ENCODE measurements at regions not wholly inside any gene's neighbourhood (a gene's known extent, or its start where the extent isn't known, plus 50 kb on each side); places are given as distances from the start of the nearest gene placed in this dataset.

- DNase-seq: no peak
- Histone ChIP-seq H3K27me3 (ENCODE audit: low read length) (no peaks in the 10 kb centered on the region), H3K9ac (ENCODE audit: low read length) (no peak overlapping the region), H3K4me3 (ENCODE audit: low read length) (no peak overlapping the region), H3K79me2 (ENCODE audit: low read length) (no peaks in the 10 kb centered on the region), H4K20me1 (ENCODE audit: insufficient read depth, low read depth, low read length) (no peaks in the 10 kb centered on the region), H3K9me3 (ENCODE audit: low read length) (no peaks in the 10 kb centered on the region), H3K27ac (ENCODE audit: low read length) (no peak overlapping the region), H3K4me2 (ENCODE audit: low read depth, low read length, poor library complexity, severe bottlenecking) (no peak overlapping the region), H3K4me1 (ENCODE audit: low read length) (no peaks in the 10 kb centered on the region), H3K36me3 (ENCODE audit: insufficient read depth, low read length) (no peaks in the 10 kb centered on the region), H3K9me2 (replicated peaks; ENCODE audit: insufficient read depth, low read length) (no peaks in the 10 kb centered on the region), H2AFZ (ENCODE audit: low read length) (no peak overlapping the region)
These were observed 156.9 kb upstream of the FER start for GRCh38 chr5:108590799-108591198.

DNA sequence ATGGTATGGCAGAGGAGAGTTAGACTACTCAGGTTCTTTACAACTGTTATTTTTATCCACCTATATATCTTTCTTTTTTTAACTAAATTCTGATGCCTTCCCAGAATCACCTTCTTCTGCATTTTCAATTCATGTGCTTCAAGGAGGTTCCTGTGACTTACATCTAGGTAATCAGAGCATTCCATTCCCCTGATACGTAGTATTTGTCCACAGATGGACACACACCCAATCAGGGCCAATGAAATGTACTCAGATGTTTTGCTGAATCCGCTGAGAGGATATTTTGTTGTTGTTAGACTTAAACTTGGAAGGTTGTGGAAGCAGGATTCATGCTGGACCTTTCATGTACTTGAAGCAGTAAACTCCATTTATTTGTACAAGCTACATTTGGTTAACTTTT is 159.4 kb upstream of the FER start:
- Histone ChIP-seq H4K20me1 (ENCODE audit: insufficient read depth, low read depth, low read length) (no peaks in the 10 kb centered on the region), H3K79me2 (ENCODE audit: low read length) (no peaks in the 10 kb centered on the region), H3K9me2 (replicated peaks; ENCODE audit: insufficient read depth, low read length) (no peaks in the 10 kb centered on the region), H3K27ac (ENCODE audit: low read length) (no peak overlapping the region), H3K36me3 (ENCODE audit: insufficient read depth, low read length) (no peaks in the 10 kb centered on the region), H3K9ac (ENCODE audit: low read length) (no peak overlapping the region), H3K27me3 (ENCODE audit: low read length) (no peaks in the 10 kb centered on the region), H3K9me3 (ENCODE audit: low read length) (no peaks in the 10 kb centered on the region), H3K4me2 (ENCODE audit: low read depth, low read length, poor library complexity, severe bottlenecking) (no peak overlapping the region), H3K4me1 (ENCODE audit: low read length) (no peaks in the 10 kb centered on the region), H3K4me3 (ENCODE audit: low read length) (no peak overlapping the region), H2AFZ (ENCODE audit: low read length) (no peak overlapping the region)
- no peak for DNase-seq

DNA sequence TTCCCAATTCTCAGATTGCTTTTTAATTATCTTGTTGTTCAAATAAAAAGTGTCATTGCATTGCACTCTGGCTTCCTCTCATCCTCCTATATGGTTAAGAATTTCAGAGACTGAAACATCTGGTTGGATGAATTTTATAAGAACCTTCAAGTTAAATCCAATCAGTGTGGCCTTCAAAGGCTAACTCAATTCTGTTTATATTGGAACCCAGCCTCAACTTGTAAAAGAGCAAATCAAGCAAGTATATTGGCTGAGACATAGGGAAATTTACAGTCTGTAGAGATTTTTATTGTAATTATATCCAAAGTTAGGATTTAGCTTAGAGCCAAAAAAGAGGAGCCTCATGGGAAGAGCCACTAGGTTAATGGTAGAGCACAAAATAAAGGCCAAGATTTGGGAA is 159.9 kb upstream of the FER start:
- no peaks in the 10 kb centered on the region for H3K9me2 ChIP-seq (replicated peaks; ENCODE audit: insufficient read depth, low read length)
- DNase-seq: no peak
- H3K4me2 ChIP-seq (ENCODE audit: low read depth, low read length, poor library complexity, severe bottlenecking): no peak overlapping the region
- H2AFZ ChIP-seq (ENCODE audit: low read length): no peak overlapping the region
- H3K9ac ChIP-seq (ENCODE audit: low read length): no peak overlapping the region
- no peak overlapping the region for H3K27ac ChIP-seq (ENCODE audit: low read length)
- H3K4me1 ChIP-seq (ENCODE audit: low read length): no peaks in the 10 kb centered on the region
- no peaks in the 10 kb centered on the region for H3K79me2 ChIP-seq (ENCODE audit: low read length)
- no peaks in the 10 kb centered on the region for H3K36me3 ChIP-seq (ENCODE audit: insufficient read depth, low read length)
- no peaks in the 10 kb centered on the region for H3K9me3 ChIP-seq (ENCODE audit: low read length)
- H3K4me3 ChIP-seq (ENCODE audit: low read length): no peak overlapping the region
- H4K20me1 ChIP-seq (ENCODE audit: insufficient read depth, low read depth, low read length): no peaks in the 10 kb centered on the region
- H3K27me3 ChIP-seq (ENCODE audit: low read length): no peaks in the 10 kb centered on the region

- Histone ChIP-seq H3K27ac (ENCODE audit: low read length) (no peak overlapping the region), H3K9me2 (replicated peaks; ENCODE audit: insufficient read depth, low read length) (no peaks in the 10 kb centered on the region), H3K9me3 (ENCODE audit: low read length) (no peaks in the 10 kb centered on the region)
These were observed 166.7 kb upstream of the FER start for GRCh38 chr5:108581026-108581425.

DNA sequence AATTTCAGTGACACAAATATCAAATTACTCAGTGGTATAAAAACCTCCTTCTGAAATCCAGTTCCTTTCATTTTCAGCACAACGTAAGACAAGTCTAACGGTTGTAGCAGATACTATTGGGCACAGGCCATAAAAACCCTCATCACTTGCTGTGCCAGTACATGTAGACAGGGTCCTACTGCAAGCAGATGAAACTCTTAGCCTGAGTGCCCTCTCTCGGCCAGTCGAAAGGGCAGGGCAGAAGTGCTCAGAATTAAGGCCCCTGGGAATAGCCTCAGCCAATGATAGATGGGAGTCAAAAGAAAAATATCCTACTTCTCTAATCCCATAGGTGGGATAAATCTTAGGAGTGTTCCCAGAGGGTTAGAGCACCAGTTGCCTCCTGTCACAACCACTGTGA is 168.5 kb upstream of the FER start:
- Histone ChIP-seq H3K27me3 (ENCODE audit: low read length) (no peaks in the 10 kb centered on the region), H3K79me2 (ENCODE audit: low read length) (no peaks in the 10 kb centered on the region), H3K36me3 (ENCODE audit: insufficient read depth, low read length) (no peaks in the 10 kb centered on the region), H4K20me1 (ENCODE audit: insufficient read depth, low read depth, low read length) (no peaks in the 10 kb centered on the region), H3K9me3 (ENCODE audit: low read length) (no peaks in the 10 kb centered on the region), H3K4me2 (ENCODE audit: low read depth, low read length, poor library complexity, severe bottlenecking) (no peak overlapping the region), H3K9me2 (replicated peaks; ENCODE audit: insufficient read depth, low read length) (no peaks in the 10 kb centered on the region), H3K4me3 (ENCODE audit: low read length) (no peak overlapping the region), H3K9ac (ENCODE audit: low read length) (no peak overlapping the region), H3K27ac (ENCODE audit: low read length) (no peak overlapping the region), H3K4me1 (ENCODE audit: low read length) (no peaks in the 10 kb centered on the region), H2AFZ (ENCODE audit: low read length) (no peak overlapping the region)
- DNase-seq: no peak

More at GRCh38 chr5:108581026-108581425, 166.7 kb upstream of the FER start:
- Histone ChIP-seq H3K4me3 (ENCODE audit: low read length) (no peak overlapping the region), H3K4me1 (ENCODE audit: low read length) (no peaks in the 10 kb centered on the region), H2AFZ (ENCODE audit: low read length) (no peak overlapping the region), H3K27me3 (ENCODE audit: low read length) (no peaks in the 10 kb centered on the region), H3K36me3 (ENCODE audit: insufficient read depth, low read length) (no peaks in the 10 kb centered on the region), H4K20me1 (ENCODE audit: insufficient read depth, low read depth, low read length) (no peaks in the 10 kb centered on the region), H3K4me2 (ENCODE audit: low read depth, low read length, poor library complexity, severe bottlenecking) (no peak overlapping the region), H3K79me2 (ENCODE audit: low read length) (no peaks in the 10 kb centered on the region), H3K9ac (ENCODE audit: low read length) (no peak overlapping the region)
- DNase-seq: no peak

- Histone ChIP-seq H3K4me3 (ENCODE audit: low read length) (no peak overlapping the region), H3K4me2 (ENCODE audit: low read depth, low read length, poor library complexity, severe bottlenecking) (no peak overlapping the region), H3K27ac (ENCODE audit: low read length) (no peak overlapping the region), H3K4me1 (ENCODE audit: low read length) (no peaks in the 10 kb centered on the region), H3K27me3 (ENCODE audit: low read length) (no peaks in the 10 kb centered on the region), H3K9ac (ENCODE audit: low read length) (no peak overlapping the region), H4K20me1 (ENCODE audit: insufficient read depth, low read depth, low read length) (no peaks in the 10 kb centered on the region), H3K9me3 (ENCODE audit: low read length) (no peaks in the 10 kb centered on the region), H3K9me2 (replicated peaks; ENCODE audit: insufficient read depth, low read length) (no peaks in the 10 kb centered on the region), H2AFZ (ENCODE audit: low read length) (no peak overlapping the region), H3K79me2 (ENCODE audit: low read length) (no peaks in the 10 kb centered on the region), H3K36me3 (ENCODE audit: insufficient read depth, low read length) (no peaks in the 10 kb centered on the region)
- no peak for DNase-seq
These were observed 168.9 kb upstream of the FER start for GRCh38 chr5:108578791-108579190.

GRCh38 chr5:108567429-108567828 is 180.3 kb upstream of the FER start:
- Histone ChIP-seq H4K20me1 (ENCODE audit: insufficient read depth, low read depth, low read length) (no peaks in the 10 kb centered on the region), H3K9ac (ENCODE audit: low read length) (no peak overlapping the region), H3K9me3 (ENCODE audit: low read length) (no peaks in the 10 kb centered on the region), H3K9me2 (replicated peaks; ENCODE audit: insufficient read depth, low read length) (no peaks in the 10 kb centered on the region), H3K27ac (ENCODE audit: low read length) (no peak overlapping the region), H3K79me2 (ENCODE audit: low read length) (no peaks in the 10 kb centered on the region), H3K4me2 (ENCODE audit: low read depth, low read length, poor library complexity, severe bottlenecking) (no peak overlapping the region), H2AFZ (ENCODE audit: low read length) (no peak overlapping the region), H3K27me3 (ENCODE audit: low read length) (no peaks in the 10 kb centered on the region), H3K36me3 (ENCODE audit: insufficient read depth, low read length) (no peaks in the 10 kb centered on the region), H3K4me1 (ENCODE audit: low read length) (no peaks in the 10 kb centered on the region), H3K4me3 (ENCODE audit: low read length) (no peak overlapping the region)
- no peak for DNase-seq

DNA sequence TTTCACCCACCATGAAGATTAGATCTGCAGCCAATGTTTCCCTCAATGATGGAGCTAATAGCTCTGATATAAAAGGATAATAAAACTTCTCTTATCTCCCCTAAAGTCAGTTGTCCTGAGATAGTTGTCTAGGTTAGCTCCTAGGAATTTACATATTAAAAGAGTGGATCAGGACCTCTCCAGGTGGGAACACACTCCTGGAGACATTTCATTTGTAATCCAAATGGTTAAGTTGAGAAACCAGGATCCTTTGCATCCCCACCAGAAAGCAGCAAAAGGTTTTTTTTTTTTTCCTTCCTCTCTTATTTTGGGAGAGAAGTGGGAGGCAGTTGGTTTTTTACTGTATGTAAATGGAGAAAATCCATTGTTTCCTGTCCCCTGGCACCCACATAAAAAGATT is 182.5 kb upstream of the FBXL17 start:
- Histone ChIP-seq H3K4me3 (ENCODE audit: low read length) (no peak overlapping the region), H3K4me1 (ENCODE audit: low read length) (no peaks in the 10 kb centered on the region), H3K36me3 (ENCODE audit: insufficient read depth, low read length) (no peaks in the 10 kb centered on the region), H3K9ac (ENCODE audit: low read length) (no peak overlapping the region), H3K79me2 (ENCODE audit: low read length) (no peaks in the 10 kb centered on the region), H4K20me1 (ENCODE audit: insufficient read depth, low read depth, low read length) (no peaks in the 10 kb centered on the region), H3K27ac (ENCODE audit: low read length) (no peak overlapping the region), H2AFZ (ENCODE audit: low read length) (no peak overlapping the region), H3K27me3 (ENCODE audit: low read length) (no peaks in the 10 kb centered on the region), H3K9me2 (replicated peaks; ENCODE audit: insufficient read depth, low read length) (no peaks in the 10 kb centered on the region), H3K4me2 (ENCODE audit: low read depth, low read length, poor library complexity, severe bottlenecking) (no peak overlapping the region), H3K9me3 (ENCODE audit: low read length) (no peaks in the 10 kb centered on the region)
- DNase-seq: no peak

GRCh38 chr5:108562205-108562454 is 180.2 kb upstream of the FBXL17 start:
- no peaks in the 10 kb centered on the region for H4K20me1 ChIP-seq (ENCODE audit: insufficient read depth, low read depth, low read length)
- no peak overlapping the region for H3K4me2 ChIP-seq (ENCODE audit: low read depth, low read length, poor library complexity, severe bottlenecking)
- H3K27ac ChIP-seq (ENCODE audit: low read length): no peak overlapping the region

More at GRCh38 chr5:108562205-108562454, 180.2 kb upstream of the FBXL17 start:
- Histone ChIP-seq H3K9ac (ENCODE audit: low read length) (no peak overlapping the region), H3K9me2 (replicated peaks; ENCODE audit: insufficient read depth, low read length) (no peaks in the 10 kb centered on the region), H3K27me3 (ENCODE audit: low read length) (no peaks in the 10 kb centered on the region), H3K4me3 (ENCODE audit: low read length) (no peak overlapping the region), H3K9me3 (ENCODE audit: low read length) (no peaks in the 10 kb centered on the region), H3K36me3 (ENCODE audit: insufficient read depth, low read length) (no peaks in the 10 kb centered on the region), H2AFZ (ENCODE audit: low read length) (no peak overlapping the region), H3K4me1 (ENCODE audit: low read length) (no peaks in the 10 kb centered on the region), H3K79me2 (ENCODE audit: low read length) (no peaks in the 10 kb centered on the region)
- DNase-seq: no peak

All from Karpas-422 (cell line).